ENCODE measurements at regions not wholly inside any gene's neighbourhood (a gene's known extent, or its start where the extent isn't known, plus 50 kb on each side); places are given as distances from the start of the nearest gene placed in this dataset.

- H3K27me3 Mint-ChIP-seq, result peaks cover 14% of the 10 kb centered on the region
- DNase-seq (no peak), ATAC-seq (no peak)
- H3K27ac Mint-ChIP-seq, result no peak overlapping the region
- H3K4me1 Mint-ChIP-seq (ENCODE audit: low read depth), result no peaks in the 10 kb centered on the region
- intact Hi-C loops (cut with micrococcal nuclease), result no loop called here
- H3K36me3 Mint-ChIP-seq (ENCODE audit: low read depth), result no peaks in the 10 kb centered on the region
- CTCF ChIA-PET, result no interaction called here
- POLR2A ChIA-PET, result no interaction called here
- no peak overlapping the region for H3K4me3 Mint-ChIP-seq
- no peak for TF ChIP-seq CTCF (IDR thresholded peaks at IDR 0.05)
- H3K9me3 Mint-ChIP-seq, result no peaks in the 10 kb centered on the region
These were observed 155.5 kb downstream of the SNX10 start for GRCh38 chr7:26447116-26447515.

GRCh38 chr7:26449175-26450165, 157.8 kb downstream of the SNX10 start:
- Mint-ChIP-seq H3K36me3 (ENCODE audit: low read depth) (no peaks in the 10 kb centered on the region), H3K4me1 (ENCODE audit: low read depth) (no peaks in the 10 kb centered on the region), H3K9me3 (no peaks in the 10 kb centered on the region), H3K4me3 (no peak overlapping the region), H3K27ac (no peak overlapping the region), H3K27me3 (peaks cover 13% of the 10 kb centered on the region)
- no peak for TF ChIP-seq CTCF (IDR thresholded peaks at IDR 0.05)
- POLR2A ChIA-PET, result interaction anchor here (0.6 kb wide), 1 partner anchor 942 kb away, joined by 3 read pairs; no protein-coding TSS in a partner anchor
- DNase-seq (no peak), ATAC-seq (no peak)
- CTCF ChIA-PET, result interaction anchor here (0.7 to 1.2 kb wide), 2 partner anchors 80 to 557 kb away, joined by 3 read pairs; no protein-coding TSS in a partner anchor
- intact Hi-C loops (cut with micrococcal nuclease), result no loop called here

- TF ChIP-seq CTCF (IDR thresholded peaks at IDR 0.05), result no peak
- H3K27me3 Mint-ChIP-seq, result peaks cover 8% of the 10 kb centered on the region
- POLR2A ChIA-PET, result interaction anchor here (1.3 kb wide), 1 partner anchor 9 kb away, joined by 3 read pairs; no protein-coding TSS in a partner anchor
- DNase-seq, result no peak
- H3K4me1 Mint-ChIP-seq (ENCODE audit: low read depth), result no peaks in the 10 kb centered on the region
- no peaks in the 10 kb centered on the region for H3K36me3 Mint-ChIP-seq (ENCODE audit: low read depth)
- no peaks in the 10 kb centered on the region for H3K9me3 Mint-ChIP-seq
- CTCF ChIA-PET, result no interaction called here
- H3K4me3 Mint-ChIP-seq, result no peak overlapping the region
- no peak overlapping the region for H3K27ac Mint-ChIP-seq
- no peak for ATAC-seq
- intact Hi-C loops (cut with micrococcal nuclease), result no loop called here
These were observed 160.3 kb downstream of the SNX10 start for GRCh38 chr7:26451997-26452396.

GRCh38 chr7:26454180-26454579, 162.5 kb downstream of the SNX10 start:
- no peak overlapping the region for H3K4me3 Mint-ChIP-seq
- ChIA-PET CTCF (interaction anchor here (1.1 kb wide), 1 partner anchor 77 kb away, joined by 3 read pairs; no protein-coding TSS in a partner anchor), POLR2A (no interaction called here)
- no peaks in the 10 kb centered on the region for H3K4me1 Mint-ChIP-seq (ENCODE audit: low read depth)
- intact Hi-C loops (cut with micrococcal nuclease), result no loop called here
- DNase-seq (no peak), ATAC-seq (no peak)
- H3K27me3 Mint-ChIP-seq, result peaks cover 2% of the 10 kb centered on the region
- no peaks in the 10 kb centered on the region for H3K9me3 Mint-ChIP-seq
- no peaks in the 10 kb centered on the region for H3K36me3 Mint-ChIP-seq (ENCODE audit: low read depth)
- no peak for TF ChIP-seq CTCF (IDR thresholded peaks at IDR 0.05)
- H3K27ac Mint-ChIP-seq, result no peak overlapping the region

- ATAC-seq, result no peak
- intact Hi-C loops (cut with micrococcal nuclease), result no loop called here
- H3K36me3 Mint-ChIP-seq (ENCODE audit: low read depth), result no peaks in the 10 kb centered on the region
- H3K4me1 Mint-ChIP-seq (ENCODE audit: low read depth), result no peaks in the 10 kb centered on the region
- H3K27ac Mint-ChIP-seq, result no peak overlapping the region
- no peak overlapping the region for H3K4me3 Mint-ChIP-seq
- no peak for DNase-seq
- H3K9me3 Mint-ChIP-seq, result no peaks in the 10 kb centered on the region
- TF ChIP-seq CTCF (IDR thresholded peaks at IDR 0.05), result no peak
- CTCF ChIA-PET, result interaction anchor here (0.8 kb wide), 1 partner anchor 43 kb away, joined by 3 read pairs; no protein-coding TSS in a partner anchor
- POLR2A ChIA-PET, result no interaction called here
- H3K27me3 Mint-ChIP-seq, result no peaks in the 10 kb centered on the region
These were observed 166.2 kb downstream of the SNX10 start for GRCh38 chr7:26457696-26458327.

Data from activated CD8-positive, alpha-beta T cell treated with anti-CD3 and anti-CD28 coated beads for 36 hours (primary cell).